Transverse colon (tissue), 3 donors: ENCODE measurements at regions not wholly inside any gene's neighbourhood (a gene's known extent, or its start where the extent isn't known, plus 50 kb on each side); places are given as distances from the start of the nearest gene placed in this dataset.

Source experiments
- POLR2A ChIP-seq: fragments of 450-650 bp; IDR thresholded peaks from one replicate; pipeline ENCODE4 v1.6.1; 2016; ENCODE audit warnings: antibody characterized with exemption, mild to moderate bottlenecking, moderate library complexity
- TF ChIP-seq, protein P1 (sequence below), 5 experiments: fragments of 200-600 bp in 3 of 5; fragments of 450-650 bp in 2 of 5; sonication (generic) in 3 of 5; IDR thresholded peaks; 1 replicate in 2 of 5; 2 replicates in 3 of 5; pipeline ENCODE4 v1.5.1; 2016 to 2017; ENCODE audit warnings: antibody characterized with exemption in 5 of 5, inconsistent platforms in 3 of 5, mild to moderate bottlenecking in 2 of 5, moderate library complexity in 1 of 5

DNA sequence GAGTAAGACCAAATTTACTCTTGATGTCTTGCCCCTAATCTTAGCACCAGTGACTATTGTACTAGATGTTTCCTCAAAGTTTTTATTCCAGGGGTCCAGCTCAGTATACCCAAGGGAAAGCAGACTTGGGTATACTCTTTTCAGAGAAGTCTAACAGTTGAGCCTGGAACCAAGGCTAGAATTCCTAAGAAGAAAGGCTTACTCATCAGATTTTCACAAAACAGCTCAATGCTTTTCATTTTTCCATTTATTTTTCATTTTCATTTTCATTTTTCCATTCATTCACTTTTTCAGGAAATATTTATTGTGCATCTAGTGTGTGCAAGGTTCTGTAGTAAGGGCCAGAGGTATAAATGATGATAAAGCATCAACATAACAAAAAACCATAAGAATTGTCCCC lies 143.2 kb downstream of the PHLDA1 start:
- TF ChIP-seq, protein P1, sequence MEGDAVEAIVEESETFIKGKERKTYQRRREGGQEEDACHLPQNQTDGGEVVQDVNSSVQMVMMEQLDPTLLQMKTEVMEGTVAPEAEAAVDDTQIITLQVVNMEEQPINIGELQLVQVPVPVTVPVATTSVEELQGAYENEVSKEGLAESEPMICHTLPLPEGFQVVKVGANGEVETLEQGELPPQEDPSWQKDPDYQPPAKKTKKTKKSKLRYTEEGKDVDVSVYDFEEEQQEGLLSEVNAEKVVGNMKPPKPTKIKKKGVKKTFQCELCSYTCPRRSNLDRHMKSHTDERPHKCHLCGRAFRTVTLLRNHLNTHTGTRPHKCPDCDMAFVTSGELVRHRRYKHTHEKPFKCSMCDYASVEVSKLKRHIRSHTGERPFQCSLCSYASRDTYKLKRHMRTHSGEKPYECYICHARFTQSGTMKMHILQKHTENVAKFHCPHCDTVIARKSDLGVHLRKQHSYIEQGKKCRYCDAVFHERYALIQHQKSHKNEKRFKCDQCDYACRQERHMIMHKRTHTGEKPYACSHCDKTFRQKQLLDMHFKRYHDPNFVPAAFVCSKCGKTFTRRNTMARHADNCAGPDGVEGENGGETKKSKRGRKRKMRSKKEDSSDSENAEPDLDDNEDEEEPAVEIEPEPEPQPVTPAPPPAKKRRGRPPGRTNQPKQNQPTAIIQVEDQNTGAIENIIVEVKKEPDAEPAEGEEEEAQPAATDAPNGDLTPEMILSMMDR (IDR thresholded peaks at IDR 0.05) = no peak
- TF ChIP-seq POLR2A = no peak
